Natural killer cell (primary cell): ENCODE measurements at regions not wholly inside any gene's neighbourhood (a gene's known extent, or its start where the extent isn't known, plus 50 kb on each side); places are given as distances from the start of the nearest gene placed in this dataset.
A peak's percentile ranks its signal among the peaks of the same experiment; 100 is the strongest.

Source experiments
- ATAC-seq, 3 donors: fragments of 150-1000 bp in 2 of 3; fragments of 200-7000 bp in 1 of 3; cut with Tn5 transposase; 1 replicate in 1 of 3; 2 replicates in 2 of 3; pipeline ENCODE4 v1.10.0; 2021; ENCODE audit warnings: mild to moderate bottlenecking in 2 of 3, moderate library complexity in 2 of 3
- DNase-seq, 2 donors: peaks; one replicate each; pipeline versions ENCODE4 v3.0.0 to v3.0.0-alpha.2; 2013 to 2021; ENCODE audit warnings: mixed read lengths in 1 of 2
- H3K27ac ChIP-seq: one replicate; pipeline ENCODE4 v1.5.1; 2013; ENCODE audit warnings: mild to moderate bottlenecking, low read length
- H3K27me3 ChIP-seq: one replicate; pipeline ENCODE4 v1.6.1; 2013; ENCODE audit warnings: low read length; ENCODE audit not compliant: control insufficient read depth, insufficient read depth
- H3K36me3 ChIP-seq: one replicate; pipeline ENCODE4 v1.6.1; 2013; ENCODE audit warnings: low read length; ENCODE audit not compliant: control insufficient read depth, insufficient read depth
- H3K4me1 ChIP-seq: one replicate; pipeline ENCODE4 v1.6.1; 2013; ENCODE audit warnings: low read length; ENCODE audit not compliant: control insufficient read depth, insufficient read depth
- H3K4me3 ChIP-seq: one replicate; pipeline ENCODE4 v1.5.1; 2013; ENCODE audit warnings: low read length
- H3K9me3 ChIP-seq: one replicate; pipeline ENCODE4 v1.6.1; 2013; ENCODE audit warnings: low read length; ENCODE audit not compliant: control insufficient read depth, insufficient read depth
- H3K27ac Mint-ChIP-seq, 2 donors: one replicate each; pipeline ENCODE4 v1.8.0; 2022; ENCODE audit warnings: mild to moderate bottlenecking in 2 of 2, mixed read lengths in 2 of 2, moderate library complexity in 1 of 2
- H3K27me3 Mint-ChIP-seq, 2 donors: one replicate each; pipeline ENCODE4 v1.8.0; 2022; ENCODE audit warnings: low read depth in 2 of 2, mixed read lengths in 2 of 2
- H3K36me3 Mint-ChIP-seq: one replicate; pipeline ENCODE4 v1.8.0; 2022; ENCODE audit warnings: mixed read lengths
- H3K4me1 Mint-ChIP-seq, 2 donors: one replicate each; pipeline ENCODE4 v1.8.0; 2022; ENCODE audit warnings: mixed read lengths in 2 of 2
- H3K4me3 Mint-ChIP-seq: one replicate; pipeline ENCODE4 v1.8.0; 2022; ENCODE audit warnings: mild to moderate bottlenecking, moderate library complexity, mixed read lengths
- H3K9me3 Mint-ChIP-seq, 2 donors: one replicate each; pipeline ENCODE4 v1.8.0; 2022; ENCODE audit warnings: mixed read lengths in 2 of 2
- CTCF ChIP-seq: fragments of 200-600 bp; IDR thresholded peaks from one replicate; pipeline ENCODE4 v1.8.0; 2022; ENCODE audit warnings: antibody characterized with exemption
- WGBS: methylation state at CpG from one replicate; pipeline ENCODE4 v1.1.7; 2013; ENCODE audit warnings: missing lambda C conversion rate; ENCODE audit not compliant: insufficient coverage; 5-methylcytosine and 5-hydroxymethylcytosine counted together
- intact Hi-C: fragments of 100-400 bp; cut with micrococcal nuclease; formaldehyde crosslinking; loops from one replicate; pipeline ENCODE4 v1.14.2; 2022

- H3K4me1 Mint-ChIP-seq, result peaks cover 0 to 9% of the 10 kb centered on the region in 2 donors
- no peak overlapping the region for H3K4me3 ChIP-seq
- no peak for TF ChIP-seq CTCF
- peak overlapping the region; percentile 2 for H3K4me3 Mint-ChIP-seq
- no peak overlapping the region for H3K27ac ChIP-seq
- peaks cover 0 to 20% of the 10 kb centered on the region in 2 donors for H3K27me3 Mint-ChIP-seq
- no peaks in the 10 kb centered on the region for H3K36me3 Mint-ChIP-seq
- DNase-seq (peak in 1 of 2 donors; percentile 70), ATAC-seq (peak in 2 of 3 donors; percentile 18 to 48)
- H3K27ac Mint-ChIP-seq, result no peak overlapping the region
- WGBS, result 66% methylated on average over 7 of the region's 9 CpGs
- no peaks in the 10 kb centered on the region for H3K36me3 ChIP-seq
- no peaks in the 10 kb centered on the region for H3K27me3 ChIP-seq
- no peaks in the 10 kb centered on the region for H3K9me3 ChIP-seq
- H3K4me1 ChIP-seq, result no peaks in the 10 kb centered on the region
- no peaks in the 10 kb centered on the region for H3K9me3 Mint-ChIP-seq
- intact Hi-C loops, result no loop called here
These were observed 390.3 kb downstream of the SH2D1A start for GRCh38 chrX:124736553-124737270.

- Mint-ChIP-seq H3K9me3 (no peaks in the 10 kb centered on the region), H3K36me3 (no peaks in the 10 kb centered on the region), H3K27me3 (peaks cover 0 to 20% of the 10 kb centered on the region in 2 donors), H3K27ac (no peak overlapping the region), H3K4me3 (no peak overlapping the region), H3K4me1 (peaks cover 0 to 9% of the 10 kb centered on the region in 2 donors)
- no peaks in the 10 kb centered on the region for H3K27me3 ChIP-seq
- no peaks in the 10 kb centered on the region for H3K36me3 ChIP-seq
- DNase-seq (no peak), ATAC-seq (no peak)
- 85% methylated on average over 3 of the region's 4 CpGs for WGBS
- intact Hi-C loops, result no loop called here
- no peak overlapping the region for H3K27ac ChIP-seq
- H3K4me1 ChIP-seq, result no peaks in the 10 kb centered on the region
- H3K4me3 ChIP-seq, result no peak overlapping the region
- H3K9me3 ChIP-seq, result no peaks in the 10 kb centered on the region
- TF ChIP-seq CTCF, result no peak
These were observed 391.4 kb downstream of the SH2D1A start for GRCh38 chrX:124737771-124738170.

- H3K27me3 Mint-ChIP-seq, result peaks cover 2 to 13% of the 10 kb centered on the region in 2 donors
- H3K36me3 Mint-ChIP-seq, result no peaks in the 10 kb centered on the region
- ATAC-seq (no peak), DNase-seq (no peak)
- H3K27ac Mint-ChIP-seq, result no peak overlapping the region
- intact Hi-C loops, result no loop called here
- no peak overlapping the region for H3K27ac ChIP-seq
- no CpG with 5 or more reads among the region's 2 CpGs for WGBS
- no peaks in the 10 kb centered on the region for H3K4me1 Mint-ChIP-seq
- H3K4me3 Mint-ChIP-seq, result no peak overlapping the region
- TF ChIP-seq CTCF, result no peak
- H3K9me3 Mint-ChIP-seq, result no peaks in the 10 kb centered on the region
- H3K4me1 ChIP-seq, result no peaks in the 10 kb centered on the region
- no peak overlapping the region for H3K4me3 ChIP-seq
- no peaks in the 10 kb centered on the region for H3K27me3 ChIP-seq
- no peaks in the 10 kb centered on the region for H3K36me3 ChIP-seq
- no peaks in the 10 kb centered on the region for H3K9me3 ChIP-seq
These were observed 400.9 kb downstream of the SH2D1A start for GRCh38 chrX:124747295-124747694.

GRCh38 chrX:124764354-124764753, 418.0 kb downstream of the SH2D1A start:
- no peaks in the 10 kb centered on the region for H3K4me1 ChIP-seq
- Mint-ChIP-seq H3K9me3 (no peaks in the 10 kb centered on the region), H3K4me1 (no peaks in the 10 kb centered on the region), H3K27ac (no peak overlapping the region), H3K4me3 (no peak overlapping the region), H3K27me3 (peaks cover 0 to 5% of the 10 kb centered on the region in 2 donors), H3K36me3 (no peaks in the 10 kb centered on the region)
- no peak overlapping the region for H3K4me3 ChIP-seq
- no peaks in the 10 kb centered on the region for H3K36me3 ChIP-seq
- DNase-seq, result no peak
- intact Hi-C loops, result no loop called here
- no CpG with 5 or more reads among the region's 1 CpG for WGBS
- no peak overlapping the region for H3K27ac ChIP-seq
- no peaks in the 10 kb centered on the region for H3K27me3 ChIP-seq
- ATAC-seq, result no peak
- no peak for TF ChIP-seq CTCF
- H3K9me3 ChIP-seq, result no peaks in the 10 kb centered on the region
